NCI-H345 treated with DMSO at 0.1 percent for 48 hours (cell line): ENCODE measurements at regions not wholly inside any gene's neighbourhood (a gene's known extent, or its start where the extent isn't known, plus 50 kb on each side); places are given as distances from the start of the nearest gene placed in this dataset.
"Not testable (repeated sequence)": the region's sequence is repeated elsewhere in the genome, so short reads cannot be mapped to it uniquely, and the experiment has no call there.

Experiments
- DNase-seq: peaks from one replicate; lab custom pipeline; 2025; ENCODE audit not compliant: unreplicated experiment; lab: John Stamatoyannopoulos, UW

- no peak for DNase-seq
Observed at GRCh38 chr1:80629304-80629837, 1171.4 kb upstream of the ADGRL2 start.

DNA sequence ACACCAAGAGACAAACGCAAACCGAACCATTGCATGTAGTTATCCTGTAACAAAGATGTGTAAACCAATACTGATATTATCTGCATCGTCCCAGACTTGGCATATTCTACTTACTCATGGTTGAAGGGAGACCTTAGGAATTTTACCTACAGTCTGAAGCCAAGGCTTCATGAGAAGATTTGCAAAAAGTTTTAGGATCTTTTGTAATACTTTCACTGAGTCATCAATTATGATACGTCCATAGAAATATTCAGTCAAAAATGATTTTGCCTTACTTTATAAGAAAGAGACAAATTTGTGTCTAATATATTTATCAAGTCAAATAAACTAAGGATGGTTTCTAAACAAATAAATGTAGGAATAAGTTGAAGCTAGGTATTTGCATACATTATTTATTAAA lies 1176.1 kb upstream of the ADGRL2 start:
- no peak for DNase-seq

GRCh38 chr1:80607064-80607463 lies 1193.7 kb upstream of the ADGRL2 start:
- no peak for DNase-seq

DNA sequence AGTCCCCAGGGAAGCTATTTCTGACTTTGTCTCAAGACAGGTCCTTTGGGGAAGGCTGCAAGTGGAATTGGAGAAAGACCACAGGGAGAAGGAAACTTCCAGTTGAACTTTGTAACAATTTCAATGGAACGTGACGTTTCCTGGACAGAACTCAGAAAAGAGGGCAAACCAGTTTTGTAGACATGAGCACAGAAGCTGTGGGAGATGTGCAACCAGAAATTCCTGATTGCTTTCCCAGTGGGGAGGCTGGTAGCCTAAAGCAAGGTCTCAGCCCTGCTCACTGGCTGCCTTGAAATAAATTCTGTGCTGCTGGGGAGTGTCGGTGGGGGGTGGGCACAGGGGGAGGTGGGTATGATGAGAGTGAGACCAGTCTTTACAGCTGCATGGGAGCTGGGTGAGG lies 1206.7 kb upstream of the ADGRL2 start:
- DNase-seq, result no peak

DNA sequence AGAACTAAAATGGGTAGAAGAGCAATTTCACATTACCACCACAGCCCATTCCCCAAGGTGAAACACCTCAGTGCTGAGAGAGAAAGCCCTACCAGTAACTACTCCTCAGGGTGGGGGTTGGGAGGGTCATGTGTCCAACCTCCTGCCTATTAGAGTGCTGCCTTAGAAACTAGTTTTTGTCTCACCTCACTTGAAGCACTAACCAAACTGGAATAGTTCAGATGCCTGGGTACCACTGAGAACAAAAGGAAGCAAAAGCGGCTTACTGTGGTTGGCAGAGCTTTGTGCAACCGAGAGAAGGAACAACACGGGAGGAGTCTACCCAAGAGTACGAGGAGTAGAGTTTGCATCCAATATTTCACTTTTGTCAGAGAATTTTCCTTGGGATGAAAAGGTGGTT lies 1207.5 kb upstream of the ADGRL2 start:
- DNase-seq, result no peak

DNA sequence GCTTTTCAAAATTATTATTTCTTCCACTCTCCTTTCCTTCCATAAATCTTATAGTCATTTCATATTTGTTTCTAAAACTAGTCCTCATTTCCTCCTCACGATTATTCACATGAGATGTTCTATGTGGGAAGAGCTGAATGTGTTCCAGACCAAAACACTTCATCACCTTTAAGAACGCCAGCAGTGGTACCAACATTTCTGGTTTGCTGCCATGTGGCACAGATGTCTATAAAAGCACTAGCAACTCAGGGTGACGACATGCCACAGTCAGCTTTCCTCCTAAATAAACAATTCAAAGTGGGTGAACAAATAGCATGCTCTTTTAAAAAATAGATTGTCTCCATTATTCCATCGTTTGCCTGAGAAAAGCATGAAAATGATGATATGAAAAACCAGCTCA lies 1217.8 kb upstream of the ADGRL2 start:
- no peak for DNase-seq

- DNase-seq, result no peak
Observed at GRCh38 chr1:80579055-80579454, 1221.7 kb upstream of the ADGRL2 start.

DNA sequence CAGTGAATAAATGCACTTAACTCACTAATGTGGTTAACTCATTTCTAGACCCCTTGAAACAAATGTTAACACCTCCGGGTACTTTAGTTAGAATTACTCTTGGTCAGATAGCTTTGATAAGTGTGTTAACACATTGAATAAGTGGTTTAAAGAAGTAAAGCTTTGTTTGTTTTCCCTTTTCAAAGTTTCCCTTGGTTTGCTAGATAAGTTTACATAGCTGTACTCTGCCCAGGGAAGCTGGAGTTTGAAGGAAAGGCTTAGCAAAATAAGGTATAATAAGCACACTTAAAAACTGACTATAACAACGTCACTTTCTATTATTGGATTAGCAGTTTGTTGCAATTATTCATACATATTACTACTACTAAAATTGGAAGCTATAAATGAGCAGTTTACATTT lies 1233.9 kb upstream of the ADGRL2 start:
- DNase-seq, result no peak

DNA sequence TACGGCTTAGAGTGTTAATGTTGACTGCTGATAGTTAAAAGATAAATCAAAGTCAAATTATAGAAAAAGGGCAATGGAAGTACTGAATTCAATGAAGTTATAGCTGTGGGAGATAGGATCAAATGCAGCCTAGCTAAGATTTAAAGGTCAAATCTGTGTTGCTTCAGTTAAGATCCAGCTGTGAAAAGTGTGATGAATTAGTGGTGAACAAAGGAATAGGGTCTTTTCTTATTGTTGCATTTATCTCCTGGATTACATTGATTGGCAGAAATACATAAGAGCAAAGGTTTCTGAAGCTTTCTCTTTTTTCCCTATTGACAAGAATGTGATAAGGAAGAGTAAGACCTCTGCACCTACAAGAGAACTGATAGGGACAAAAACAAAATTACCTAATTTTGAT lies 1234.6 kb upstream of the ADGRL2 start:
- DNase-seq, result no peak

DNA sequence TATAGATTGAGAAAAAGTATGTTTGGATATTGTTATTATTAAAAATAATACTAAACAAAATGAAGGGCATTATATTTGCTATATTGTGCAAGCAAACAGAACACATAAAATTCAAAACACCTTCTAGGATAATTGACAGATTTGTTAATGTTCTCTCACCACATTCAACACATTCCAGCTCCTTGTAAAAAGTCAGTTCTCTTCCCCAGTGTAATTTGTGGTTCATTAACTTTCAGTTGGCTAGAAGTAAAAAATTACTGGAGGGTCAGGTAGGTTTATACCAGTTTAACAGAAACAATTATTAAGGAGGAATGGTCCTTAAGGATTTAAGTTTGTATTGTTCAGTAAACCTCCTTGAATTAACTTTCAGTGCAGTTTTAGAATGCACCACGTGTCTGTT lies 1235.3 kb upstream of the ADGRL2 start:
- no peak for DNase-seq

- no peak for DNase-seq
Observed at GRCh38 chr1:80542231-80542630, 1258.5 kb upstream of the ADGRL2 start.

DNA sequence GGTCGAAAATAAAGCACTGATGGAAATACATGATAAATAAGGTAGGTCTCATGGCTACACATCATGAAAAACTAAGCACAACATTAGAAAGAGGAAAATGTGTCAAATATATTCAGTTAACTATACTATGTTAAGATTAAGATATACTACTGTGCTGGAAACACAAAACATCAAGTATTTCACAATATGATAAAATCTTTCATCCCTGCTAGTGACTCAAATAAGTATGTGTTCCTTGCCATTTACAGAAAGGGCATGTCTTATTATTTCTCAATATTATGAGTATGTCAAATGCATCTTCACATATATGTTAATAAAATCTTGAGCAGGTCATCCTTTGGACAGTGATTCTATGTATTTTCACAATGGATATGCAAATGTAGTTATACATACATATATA lies 1260.1 kb upstream of the ADGRL2 start:
- no peak for DNase-seq

DNA sequence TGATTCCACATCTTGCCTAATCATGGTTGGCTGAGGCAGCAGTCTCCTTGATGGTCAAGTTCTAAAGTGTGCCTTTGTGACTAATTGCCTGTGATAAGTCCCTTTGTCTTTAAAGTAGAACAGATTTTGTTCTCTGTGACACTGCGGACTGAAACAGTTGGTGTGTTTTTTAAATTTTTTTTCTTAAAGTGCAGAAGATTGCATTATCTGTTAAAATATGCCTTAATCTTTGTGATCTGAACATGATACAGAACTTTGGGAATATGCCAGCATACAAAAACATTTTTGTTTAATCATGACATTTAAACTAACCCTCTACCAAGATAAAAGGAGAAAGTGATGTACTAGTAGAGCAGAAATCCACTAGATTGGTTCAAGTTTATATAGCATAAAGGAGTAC lies 1260.6 kb upstream of the ADGRL2 start:
- DNase-seq, result no peak

GRCh38 chr1:80539298-80539697 lies 1261.4 kb upstream of the ADGRL2 start:
- DNase-seq, result not testable (repeated sequence)

- DNase-seq, result no peak
Observed at GRCh38 chr1:80536461-80536860, 1264.3 kb upstream of the ADGRL2 start.

GRCh38 chr1:80535466-80535865 lies 1265.3 kb upstream of the ADGRL2 start:
- DNase-seq, result no peak

- no peak for DNase-seq
Observed at GRCh38 chr1:80534606-80535360, 1266.0 kb upstream of the ADGRL2 start.

- DNase-seq, result no peak
Observed at GRCh38 chr1:80533775-80534334, 1266.9 kb upstream of the ADGRL2 start.

- DNase-seq, result peak; percentile 5
Observed at GRCh38 chr1:80533093-80533492, 1267.6 kb upstream of the ADGRL2 start.

DNA sequence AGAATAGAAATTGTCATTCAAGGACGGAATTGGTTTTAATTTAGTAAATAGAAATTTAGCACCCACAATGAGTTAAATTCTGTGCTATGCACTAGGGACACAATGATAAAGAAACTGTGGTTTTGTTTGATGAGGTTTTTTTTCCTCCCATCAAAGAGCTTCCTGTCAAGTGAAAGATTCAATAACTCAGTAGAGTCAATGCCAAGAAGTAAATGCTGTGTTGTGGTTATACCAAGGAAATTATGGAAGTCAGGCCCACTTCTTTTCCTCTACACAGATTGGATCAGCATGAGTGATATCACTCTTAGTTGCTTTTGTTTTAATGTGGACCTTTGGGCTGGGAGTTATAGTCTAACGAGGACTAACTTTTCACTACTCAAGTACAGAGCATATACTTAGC lies 1269.6 kb upstream of the ADGRL2 start:
- DNase-seq, result no peak

- DNase-seq, result no peak
Observed at GRCh38 chr1:80529546-80529945, 1271.2 kb upstream of the ADGRL2 start.

DNA sequence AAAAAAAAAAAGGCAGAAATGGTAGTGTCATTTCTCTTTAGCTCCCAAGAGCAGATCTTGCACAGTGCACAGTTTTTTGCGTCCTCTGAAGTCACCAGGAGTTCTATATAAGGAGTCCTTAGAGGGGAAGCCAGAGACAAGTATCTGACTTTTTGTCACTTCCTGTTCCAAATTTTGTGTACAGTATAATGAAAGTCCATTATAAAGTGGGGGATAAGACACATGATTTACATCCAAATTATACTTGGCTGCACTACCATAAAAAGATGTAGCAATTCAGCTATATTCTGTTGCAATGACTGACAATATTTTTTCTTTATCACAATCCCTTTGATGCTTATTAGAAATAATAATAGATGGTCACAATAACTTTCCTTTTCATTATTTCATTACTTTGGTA lies 1276.9 kb upstream of the ADGRL2 start:
- no peak for DNase-seq

- not testable (repeated sequence) for DNase-seq
Observed at GRCh38 chr1:80523071-80523470, 1277.7 kb upstream of the ADGRL2 start.
